SJCRH30 (cell line): ENCODE measurements at regions not wholly inside any gene's neighbourhood (a gene's known extent, or its start where the extent isn't known, plus 50 kb on each side); places are given as distances from the start of the nearest gene placed in this dataset.
"Not testable (repeated sequence)": the region's sequence is repeated elsewhere in the genome, so short reads cannot be mapped to it uniquely, and the experiment has no call there.

ENCODE experiments used
- DNase-seq, 2 experiments: peaks; one replicate each; pipeline ENCODE4 v3.0.0-alpha.2; 2015 to 2020
- H3K27ac ChIP-seq: fragments of 250-450 bp; sonication (Bioruptor Pico); 2 replicates; pipeline ENCODE4 v1.5.1; 2020; ENCODE audit warnings: mild to moderate bottlenecking, moderate library complexity
- H3K27me3 ChIP-seq: fragments of 250-450 bp; sonication (Bioruptor Pico); 2 replicates; pipeline ENCODE4 v1.5.1; 2020; ENCODE audit warnings: mild to moderate bottlenecking, moderate library complexity
- H3K36me3 ChIP-seq: fragments of 250-450 bp; sonication (Bioruptor Pico); 2 replicates; pipeline ENCODE4 v1.5.1; 2020; ENCODE audit warnings: mild to moderate bottlenecking, moderate library complexity
- H3K4me1 ChIP-seq: fragments of 250-450 bp; sonication (Bioruptor Pico); 2 replicates; pipeline ENCODE4 v1.5.1; 2020; ENCODE audit warnings: mild to moderate bottlenecking, moderate library complexity
- H3K4me3 ChIP-seq: fragments of 250-450 bp; sonication (Bioruptor Pico); 2 replicates; pipeline ENCODE4 v1.5.1; 2020; ENCODE audit warnings: mild to moderate bottlenecking, moderate library complexity
- H3K9me3 ChIP-seq: fragments of 250-450 bp; sonication (Bioruptor Pico); replicated peaks from 2 replicates; pipeline ENCODE4 v1.5.1; 2020; ENCODE audit warnings: mild to moderate bottlenecking, moderate library complexity

DNA sequence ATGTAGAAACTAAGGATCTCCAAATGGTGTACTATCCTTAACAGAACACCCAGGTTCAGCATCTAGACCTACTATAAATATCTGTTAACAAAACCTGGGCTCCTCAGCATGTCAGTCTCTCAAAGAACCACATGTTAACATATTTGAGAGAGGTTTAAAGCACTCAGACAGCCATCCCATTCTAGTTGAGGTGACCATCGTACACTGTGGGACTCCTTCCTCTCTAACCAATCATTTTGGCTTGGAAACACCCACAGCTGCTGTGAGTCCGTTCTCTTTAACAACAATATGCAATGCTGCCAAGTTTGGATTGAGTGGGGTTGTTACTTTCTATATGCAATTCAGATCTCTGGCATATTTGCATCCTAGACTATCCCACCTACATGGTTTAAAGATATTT lies 105.8 kb downstream of the MRPL39 start:
- Histone ChIP-seq H3K36me3 (no peaks in the 10 kb centered on the region), H3K27ac (no peak overlapping the region), H3K9me3 (no peaks in the 10 kb centered on the region), H3K4me1 (no peaks in the 10 kb centered on the region), H3K4me3 (no peak overlapping the region), H3K27me3 (no peaks in the 10 kb centered on the region)
- no peak for DNase-seq

GRCh38 chr21:25500598-25500997 lies 106.7 kb downstream of the MRPL39 start:
- Histone ChIP-seq H3K4me1 (no peaks in the 10 kb centered on the region), H3K36me3 (no peaks in the 10 kb centered on the region)

DNA sequence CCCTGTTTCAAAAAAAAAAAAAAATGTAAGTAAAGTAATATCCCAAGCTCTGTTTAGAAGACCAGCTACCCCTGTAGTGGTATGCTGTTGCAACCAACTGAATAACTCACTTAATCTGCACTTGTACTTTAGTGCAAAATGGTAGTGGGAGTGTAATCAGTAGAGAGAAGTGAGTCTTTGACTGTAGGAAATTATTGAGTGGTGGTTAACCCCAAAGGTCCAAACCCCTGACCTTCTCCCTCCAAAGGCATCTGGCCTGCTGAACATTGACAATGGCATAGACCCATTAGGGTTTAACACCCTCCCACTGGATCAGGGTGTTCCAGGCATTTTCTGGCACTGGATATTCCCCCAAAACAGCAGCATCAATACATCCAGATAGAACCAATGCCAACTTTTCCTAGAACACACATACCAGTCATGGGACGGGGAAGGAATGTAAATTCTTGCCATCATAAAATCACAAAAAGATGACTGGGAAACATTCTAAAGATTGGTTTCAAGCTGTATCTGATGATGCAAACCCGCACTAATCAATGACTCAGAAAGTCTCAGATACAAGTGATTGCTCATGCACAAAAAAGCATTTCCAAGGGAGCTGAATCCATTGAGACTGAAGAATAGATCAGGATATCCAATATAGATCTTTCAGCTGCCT lies 110.3 kb downstream of the MRPL39 start:
- no peaks in the 10 kb centered on the region for H3K27me3 ChIP-seq
- 0 out of 2 replicates have a peak, but pooled peaks cover 3% of the 10 kb centered on the region for H3K9me3 ChIP-seq
- no peaks in the 10 kb centered on the region for H3K36me3 ChIP-seq
- H3K4me1 ChIP-seq, result no peaks in the 10 kb centered on the region
- H3K4me3 ChIP-seq, result no peak overlapping the region
- no peak overlapping the region for H3K27ac ChIP-seq
- no peak for DNase-seq

More at GRCh38 chr21:25500598-25500997, 106.7 kb downstream of the MRPL39 start:
- no peak overlapping the region for H3K27ac ChIP-seq
- no peaks in the 10 kb centered on the region for H3K27me3 ChIP-seq
- no peak overlapping the region for H3K4me3 ChIP-seq
- DNase-seq, result no peak
- no peaks in the 10 kb centered on the region for H3K9me3 ChIP-seq

- no peak for DNase-seq
- Histone ChIP-seq H3K4me3 (no peak overlapping the region), H3K36me3 (no peaks in the 10 kb centered on the region), H3K9me3 (0 out of 2 replicates have a peak, but pooled peaks cover 3% of the 10 kb centered on the region), H3K27ac (no peak overlapping the region), H3K4me1 (no peaks in the 10 kb centered on the region), H3K27me3 (no peaks in the 10 kb centered on the region)
Measured at GRCh38 chr21:25494804-25495203, 112.5 kb downstream of the MRPL39 start.

GRCh38 chr21:25493722-25494121 lies 113.6 kb downstream of the MRPL39 start:
- DNase-seq, result no peak
- Histone ChIP-seq H3K36me3 (no peaks in the 10 kb centered on the region), H3K27ac (no peak overlapping the region), H3K27me3 (no peaks in the 10 kb centered on the region), H3K4me3 (no peak overlapping the region), H3K4me1 (no peaks in the 10 kb centered on the region), H3K9me3 (0 out of 2 replicates have a peak, but pooled peaks cover 3% of the 10 kb centered on the region)

GRCh38 chr21:25491267-25491666 lies 116.0 kb downstream of the MRPL39 start:
- Histone ChIP-seq H3K4me3 (no peak overlapping the region), H3K9me3 (0 out of 2 replicates have a peak, but pooled peaks cover 3% of the 10 kb centered on the region), H3K36me3 (no peaks in the 10 kb centered on the region), H3K4me1 (no peaks in the 10 kb centered on the region), H3K27ac (no peak overlapping the region), H3K27me3 (no peaks in the 10 kb centered on the region)
- no peak for DNase-seq

- Histone ChIP-seq H3K4me3 (no peak overlapping the region), H3K9me3 (0 out of 2 replicates have a peak, but pooled peaks cover 3% of the 10 kb centered on the region), H3K36me3 (no peaks in the 10 kb centered on the region), H3K27me3 (no peaks in the 10 kb centered on the region), H3K4me1 (no peaks in the 10 kb centered on the region), H3K27ac (no peak overlapping the region)
- DNase-seq, result no peak
Measured at GRCh38 chr21:25490742-25491141, 116.5 kb downstream of the MRPL39 start.

GRCh38 chr21:25489673-25490072 lies 117.6 kb downstream of the MRPL39 start:
- no peaks in the 10 kb centered on the region for H3K4me1 ChIP-seq

GRCh38 chr21:25487046-25487594 lies 120.2 kb downstream of the MRPL39 start:
- H3K36me3 ChIP-seq, result no peaks in the 10 kb centered on the region
- no peak overlapping the region for H3K4me3 ChIP-seq
- H3K9me3 ChIP-seq, result no peaks in the 10 kb centered on the region
- no peak for DNase-seq
- no peaks in the 10 kb centered on the region for H3K27me3 ChIP-seq
- no peaks in the 10 kb centered on the region for H3K4me1 ChIP-seq
- no peak overlapping the region for H3K27ac ChIP-seq

More at GRCh38 chr21:25489673-25490072, 117.6 kb downstream of the MRPL39 start:
- H3K36me3 ChIP-seq, result no peaks in the 10 kb centered on the region
- H3K27ac ChIP-seq, result no peak overlapping the region
- no peak overlapping the region for H3K4me3 ChIP-seq
- H3K9me3 ChIP-seq, result 0 out of 2 replicates have a peak, but pooled peaks cover 3% of the 10 kb centered on the region
- no peaks in the 10 kb centered on the region for H3K27me3 ChIP-seq
- no peak for DNase-seq

DNA sequence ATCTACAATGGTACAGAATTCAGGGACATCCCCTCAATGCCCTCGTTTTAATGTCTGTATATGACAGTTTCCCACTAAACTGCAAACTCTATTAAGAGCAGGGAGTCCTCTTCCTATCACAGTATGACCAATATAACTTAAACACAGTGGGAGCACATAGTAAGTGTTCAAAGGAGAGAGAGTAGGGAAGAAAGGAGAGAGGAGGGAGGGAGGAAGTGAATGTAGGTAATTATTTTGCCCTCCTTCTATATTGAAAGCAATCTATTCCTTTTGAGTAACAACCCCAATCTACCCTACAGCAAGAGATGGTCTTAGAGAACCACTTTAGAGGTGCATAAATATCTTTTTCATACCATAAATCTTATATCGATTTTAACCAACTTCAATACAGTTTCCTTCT lies 121.4 kb downstream of the MRPL39 start:
- no peaks in the 10 kb centered on the region for H3K36me3 ChIP-seq
- no peaks in the 10 kb centered on the region for H3K9me3 ChIP-seq
- no peak for DNase-seq
- no peaks in the 10 kb centered on the region for H3K4me1 ChIP-seq
- H3K4me3 ChIP-seq, result no peak overlapping the region
- H3K27ac ChIP-seq, result no peak overlapping the region
- no peaks in the 10 kb centered on the region for H3K27me3 ChIP-seq

DNA sequence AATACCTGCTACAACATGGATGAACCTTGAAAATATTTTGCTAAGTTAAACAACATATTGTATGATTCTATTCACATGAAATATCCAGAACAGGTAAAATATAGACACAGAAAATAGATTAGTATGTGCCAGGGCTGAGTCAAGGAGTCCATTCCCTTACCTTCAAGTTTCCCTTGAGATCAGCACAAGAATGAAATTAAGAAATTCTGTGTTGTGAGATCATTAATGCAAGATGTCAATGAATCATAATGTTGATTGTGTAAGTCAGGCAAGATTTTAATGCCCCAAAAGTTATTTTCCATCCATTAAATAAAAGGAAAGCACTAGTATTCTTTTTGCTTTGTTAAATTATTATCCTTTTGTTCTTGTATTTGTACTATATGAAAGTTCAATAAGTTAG lies 139.4 kb downstream of the MRPL39 start:
- Histone ChIP-seq H3K27ac (no peak overlapping the region), H3K9me3 (no peaks in the 10 kb centered on the region), H3K27me3 (no peaks in the 10 kb centered on the region), H3K4me1 (no peaks in the 10 kb centered on the region), H3K36me3 (no peaks in the 10 kb centered on the region), H3K4me3 (no peak overlapping the region)
- DNase-seq, result no peak

- DNase-seq, H3K27ac ChIP-seq, H3K27me3 ChIP-seq, H3K36me3 ChIP-seq, H3K9me3 ChIP-seq, H3K4me1 ChIP-seq, H3K4me3 ChIP-seq: not testable (repeated sequence)
Measured at GRCh38 chr21:25467071-25467470, 140.2 kb downstream of the MRPL39 start.

DNA sequence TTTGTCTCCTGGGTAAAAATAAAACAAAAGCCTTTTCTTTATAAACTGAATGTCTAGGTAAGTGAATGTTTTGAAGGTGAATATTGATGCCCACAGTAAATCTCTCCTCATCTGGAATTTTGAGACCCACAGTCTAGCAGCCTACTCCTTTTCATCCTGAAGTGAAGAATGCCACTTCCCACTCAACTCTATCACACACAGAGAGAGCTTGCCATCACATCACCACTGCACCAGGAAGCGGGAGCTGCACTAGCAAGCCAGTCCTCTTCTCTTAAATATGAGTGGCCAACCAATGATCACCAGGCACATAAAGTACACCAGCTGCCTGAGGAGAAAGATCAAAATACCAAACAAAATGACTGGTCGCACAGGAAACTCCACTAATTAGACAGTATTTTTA lies 140.8 kb downstream of the MRPL39 start:
- Histone ChIP-seq H3K27ac (no peak overlapping the region), H3K36me3 (no peaks in the 10 kb centered on the region), H3K27me3 (no peaks in the 10 kb centered on the region), H3K4me1 (peaks cover 6% of the 10 kb centered on the region), H3K9me3 (no peaks in the 10 kb centered on the region; the same call in 1 of the 2 replicates), H3K4me3 (no peak overlapping the region)
- DNase-seq, result no peak

DNA sequence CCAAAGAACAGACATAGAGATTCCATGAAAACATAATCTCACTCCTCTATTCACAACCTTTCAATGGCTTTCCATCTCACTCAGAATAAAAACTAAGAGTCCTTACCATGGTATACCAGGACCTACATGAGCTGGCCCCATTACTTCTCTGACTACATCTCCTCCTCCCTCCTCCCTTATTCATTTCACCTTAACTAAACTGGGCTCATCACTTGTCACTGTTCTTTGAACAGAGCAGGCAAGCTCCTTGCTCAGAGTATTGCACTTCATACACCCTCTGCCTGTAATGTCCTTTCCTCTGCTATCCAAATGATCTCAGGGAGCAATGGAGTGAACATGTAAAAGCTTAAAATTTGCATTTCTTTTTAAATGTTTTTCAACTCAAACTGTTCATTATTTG lies 142.0 kb downstream of the MRPL39 start:
- H3K36me3 ChIP-seq, result no peaks in the 10 kb centered on the region
- H3K9me3 ChIP-seq, result no peaks in the 10 kb centered on the region; the same call in 1 of the 2 replicates
- no peak overlapping the region for H3K27ac ChIP-seq
- H3K4me3 ChIP-seq, result no peak overlapping the region
- DNase-seq, result no peak
- H3K4me1 ChIP-seq, result peaks cover 7% of the 10 kb centered on the region
- H3K27me3 ChIP-seq, result no peaks in the 10 kb centered on the region

GRCh38 chr21:25464275-25464674 lies 143.0 kb downstream of the MRPL39 start:
- Histone ChIP-seq H3K4me1 (peaks cover 10% of the 10 kb centered on the region), H3K36me3 (no peaks in the 10 kb centered on the region), H3K27ac (no peak overlapping the region), H3K9me3 (no peaks in the 10 kb centered on the region; the same call in 1 of the 2 replicates), H3K4me3 (no peak overlapping the region), H3K27me3 (no peaks in the 10 kb centered on the region)
- DNase-seq, result no peak

- Histone ChIP-seq H3K4me1 (peaks cover 27% of the 10 kb centered on the region), H3K9me3 (no peaks in the 10 kb centered on the region; the same call in 1 of the 2 replicates), H3K27ac (no peak overlapping the region), H3K27me3 (no peaks in the 10 kb centered on the region), H3K36me3 (no peaks in the 10 kb centered on the region), H3K4me3 (no peak overlapping the region)
- no peak for DNase-seq
Measured at GRCh38 chr21:25462517-25462971, 144.7 kb downstream of the MRPL39 start.
